Suppressor macrophage (primary cell): ENCODE measurements at regions not wholly inside any gene's neighbourhood (a gene's known extent, or its start where the extent isn't known, plus 50 kb on each side); places are given as distances from the start of the nearest gene placed in this dataset.

ENCODE experiments used
- DNase-seq, 4 experiments: peaks; one replicate each; pipeline ENCODE4 v3.0.0-alpha.2; 2020 to 2022

GRCh38 chr1:199046618-199047017, 407.8 kb downstream of the PTPRC start:
- no peak for DNase-seq

GRCh38 chr1:199054694-199055093, 415.9 kb downstream of the PTPRC start:
- DNase-seq: no peak

- DNase-seq: no peak
Observed at GRCh38 chr1:199057322-199057721, 418.5 kb downstream of the PTPRC start.

- no peak for DNase-seq
Observed at GRCh38 chr1:199058281-199058680, 419.4 kb downstream of the PTPRC start.

- no peak for DNase-seq
Observed at GRCh38 chr1:199064971-199065370, 426.1 kb downstream of the PTPRC start.

- DNase-seq: no peak
Observed at GRCh38 chr1:199067483-199067882, 428.6 kb downstream of the PTPRC start.

- DNase-seq: no peak
Observed at GRCh38 chr1:199071080-199071479, 432.2 kb downstream of the PTPRC start.

GRCh38 chr1:199073166-199073565, 434.3 kb downstream of the PTPRC start:
- DNase-seq: no peak

GRCh38 chr1:199075792-199076191, 437.0 kb downstream of the PTPRC start:
- no peak for DNase-seq

GRCh38 chr1:199079994-199080393, 441.2 kb downstream of the PTPRC start:
- DNase-seq: no peak

GRCh38 chr1:199081739-199082138, 442.9 kb downstream of the PTPRC start:
- no peak for DNase-seq

- no peak for DNase-seq
Observed at GRCh38 chr1:199082778-199083389, 444.0 kb downstream of the PTPRC start.

- DNase-seq: no peak
Observed at GRCh38 chr1:199083680-199084079, 444.8 kb downstream of the PTPRC start.

- no peak for DNase-seq
Observed at GRCh38 chr1:199084293-199084692, 445.5 kb downstream of the PTPRC start.

GRCh38 chr1:199085903-199086302, 447.1 kb downstream of the PTPRC start:
- no peak for DNase-seq

GRCh38 chr1:199087144-199087543, 448.3 kb downstream of the PTPRC start:
- DNase-seq: no peak

GRCh38 chr1:199089393-199090122, 450.7 kb downstream of the PTPRC start:
- peak; percentile 24 to 70 (median 58) for DNase-seq

GRCh38 chr1:199095628-199096027, 456.8 kb downstream of the PTPRC start:
- peak; percentile 66 to 84 (median 78) for DNase-seq

GRCh38 chr1:199096591-199096990, 457.8 kb downstream of the PTPRC start:
- no peak for DNase-seq

- DNase-seq: peak; percentile 45 to 67 (median 63)
Observed at GRCh38 chr1:199098468-199098867, 459.6 kb downstream of the PTPRC start.

GRCh38 chr1:199101139-199101538, 462.3 kb downstream of the PTPRC start:
- no peak for DNase-seq

- DNase-seq: peak in 2 of 4 experiments; percentile 16 to 29
Observed at GRCh38 chr1:199101635-199102034, 462.8 kb downstream of the PTPRC start.

GRCh38 chr1:199102239-199102638, 463.4 kb downstream of the PTPRC start:
- DNase-seq: peak in 1 of 4 experiments; percentile 14

GRCh38 chr1:199109160-199109559, 470.3 kb downstream of the PTPRC start:
- DNase-seq: peak in 3 of 4 experiments; percentile 40 to 55 (median 40)
